AG08396 (cell line): ENCODE measurements at regions not wholly inside any gene's neighbourhood (a gene's known extent, or its start where the extent isn't known, plus 50 kb on each side); places are given as distances from the start of the nearest gene placed in this dataset.

Experiments used
- DNase-seq: peaks from one replicate; pipeline ENCODE4 v3.0.0; 2012; ENCODE audit warnings: low spot score, mixed read lengths

DNA sequence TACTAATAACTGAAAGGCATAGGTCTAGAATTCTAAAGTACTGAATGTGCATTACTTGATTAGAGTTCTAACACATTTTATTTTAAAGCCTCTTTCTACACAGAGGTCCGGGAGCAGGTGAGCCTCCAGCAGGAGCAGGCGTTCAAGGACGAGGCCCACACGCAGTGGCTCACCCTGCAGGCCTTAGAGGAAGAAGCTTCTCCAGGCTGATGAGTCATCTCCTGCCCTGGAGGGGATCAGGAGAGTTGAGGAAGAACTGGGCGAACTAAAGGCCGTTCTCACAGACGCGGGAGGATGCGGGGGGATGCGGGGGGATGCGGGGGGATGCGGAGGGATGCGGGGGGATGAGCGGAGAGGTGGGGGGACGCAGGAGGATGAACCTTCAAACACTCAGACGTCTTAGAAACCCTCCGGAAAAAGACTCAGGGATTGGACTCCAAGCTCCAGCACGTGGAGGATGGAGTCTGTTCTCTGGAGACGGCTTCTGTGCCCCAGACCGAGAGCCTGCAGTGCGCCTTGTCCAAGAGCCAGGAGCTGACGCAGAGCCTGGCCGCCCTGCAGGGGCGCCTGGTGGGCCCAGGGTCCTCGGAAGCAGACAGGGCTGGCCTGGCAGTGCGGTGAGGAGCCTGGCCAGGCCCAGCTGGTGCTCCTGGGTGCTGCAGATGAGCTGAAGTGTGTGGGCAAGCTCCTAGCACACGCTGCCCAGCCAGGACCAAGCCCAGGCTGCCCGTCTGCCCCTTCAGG, 433.7 kb upstream of the TPK1 start:
- no peak for DNase-seq

DNA sequence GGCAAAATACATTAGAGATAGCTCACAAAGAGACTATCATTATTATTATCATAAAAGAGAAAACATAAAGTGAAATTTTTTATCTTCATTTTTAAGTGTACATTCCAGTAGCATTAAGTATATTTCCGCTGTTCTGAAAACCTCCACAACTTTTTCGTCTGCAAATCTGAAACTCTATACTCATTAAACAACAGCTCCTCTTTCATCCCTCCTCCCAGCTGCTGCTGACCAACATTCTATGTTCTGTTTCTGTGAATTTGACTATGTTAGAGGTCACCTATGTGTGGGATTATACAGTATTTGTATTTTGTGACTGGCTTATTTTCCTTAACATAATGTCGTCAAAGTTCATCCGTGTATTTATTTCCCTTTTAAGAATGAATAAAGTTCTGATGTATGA, 429.3 kb upstream of the TPK1 start:
- DNase-seq: no peak

DNA sequence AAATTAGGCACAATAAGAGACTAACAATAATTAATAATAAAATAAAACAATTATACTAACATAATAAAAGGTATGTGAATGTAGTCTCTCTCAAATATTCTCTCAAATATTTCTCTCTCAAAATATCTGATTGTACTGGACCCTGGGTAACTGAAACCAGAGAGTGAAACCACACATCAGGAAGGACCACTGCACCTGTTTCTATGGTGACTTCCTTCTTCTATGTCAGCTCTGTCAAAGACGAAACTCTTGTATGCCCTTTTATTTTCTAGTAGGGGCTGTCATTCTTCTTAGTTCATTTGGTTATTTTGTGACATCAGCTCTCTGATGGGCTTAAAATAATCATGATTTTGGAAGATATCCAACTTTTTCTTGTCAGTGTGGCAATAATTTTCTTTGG, 428.0 kb upstream of the TPK1 start:
- DNase-seq: no peak

DNA sequence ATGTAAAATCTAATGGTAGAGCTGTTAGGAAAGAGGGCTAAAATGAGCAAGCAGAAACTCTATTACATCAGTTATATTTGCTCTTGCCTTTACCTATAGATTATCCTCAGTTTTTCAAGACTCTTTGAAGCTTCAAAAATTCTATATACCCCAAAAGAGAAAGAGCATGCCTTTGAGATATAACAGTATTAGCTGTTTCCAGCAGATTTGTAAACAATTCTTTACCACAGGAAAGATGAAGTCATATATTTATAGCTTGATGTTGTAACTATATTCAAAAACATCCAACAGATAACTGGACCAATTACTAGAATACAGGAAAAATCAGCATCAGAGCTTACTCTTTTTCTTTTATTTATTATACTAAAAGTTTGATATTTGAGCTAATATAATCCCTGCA, 416.2 kb upstream of the TPK1 start:
- DNase-seq: no peak

DNA sequence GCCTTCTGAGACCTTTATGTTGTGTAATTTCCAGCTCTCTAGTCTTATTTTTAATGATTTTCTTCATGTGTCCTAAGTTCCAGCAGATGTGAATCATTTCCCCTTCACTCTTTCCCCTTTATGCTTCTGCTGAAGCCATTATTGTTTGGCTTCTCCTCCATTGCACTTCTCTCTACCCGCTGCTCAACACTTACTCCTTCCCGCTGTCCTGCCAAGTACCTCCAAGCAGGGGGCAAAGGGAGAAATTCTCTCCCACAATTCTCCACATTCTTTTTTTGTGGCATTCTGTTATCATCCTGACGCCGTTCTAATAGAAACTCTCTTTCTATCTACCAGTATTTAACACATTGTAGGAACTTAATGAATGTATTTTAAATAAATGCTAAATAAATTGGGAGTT, 388.9 kb upstream of the TPK1 start:
- no peak for DNase-seq

DNA sequence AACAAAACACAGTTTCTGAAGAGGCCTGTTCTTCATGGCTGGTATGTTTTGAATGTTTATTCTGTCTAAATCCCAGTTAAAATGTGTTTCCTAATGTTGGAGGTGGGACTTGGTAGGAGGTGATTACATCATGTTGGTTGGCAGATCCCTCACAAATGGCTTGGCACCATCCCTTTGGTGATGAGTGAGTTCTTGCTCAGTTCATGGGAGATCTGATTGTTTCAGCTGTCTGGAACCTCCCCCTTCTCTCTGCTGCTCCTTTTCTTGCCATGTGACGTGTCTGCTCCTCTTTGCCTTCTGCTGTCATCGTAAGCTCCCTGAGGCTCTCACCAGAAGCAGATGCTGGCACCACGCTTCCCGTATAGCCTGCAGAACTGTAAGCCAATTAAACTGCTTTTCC, 383.6 kb upstream of the TPK1 start:
- DNase-seq: no peak

DNA sequence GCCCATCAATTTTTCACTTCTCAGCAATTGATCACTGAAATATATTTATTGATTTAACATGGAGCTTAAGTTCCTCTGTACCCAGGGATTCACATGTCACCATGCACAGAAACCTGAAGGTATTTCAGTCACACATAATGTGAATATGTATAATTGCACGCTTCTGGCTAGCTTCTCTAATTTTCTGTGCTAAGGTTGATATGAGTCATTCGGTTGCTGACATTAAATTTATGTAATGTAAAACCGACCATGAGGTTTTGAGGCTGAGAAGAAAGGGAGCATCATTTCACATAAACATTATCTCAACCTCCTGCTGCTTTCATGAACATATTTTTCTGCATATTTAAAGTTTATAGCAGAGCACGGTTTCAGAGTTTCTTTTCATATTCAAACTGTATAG, 381.0 kb upstream of the TPK1 start:
- DNase-seq: no peak

DNA sequence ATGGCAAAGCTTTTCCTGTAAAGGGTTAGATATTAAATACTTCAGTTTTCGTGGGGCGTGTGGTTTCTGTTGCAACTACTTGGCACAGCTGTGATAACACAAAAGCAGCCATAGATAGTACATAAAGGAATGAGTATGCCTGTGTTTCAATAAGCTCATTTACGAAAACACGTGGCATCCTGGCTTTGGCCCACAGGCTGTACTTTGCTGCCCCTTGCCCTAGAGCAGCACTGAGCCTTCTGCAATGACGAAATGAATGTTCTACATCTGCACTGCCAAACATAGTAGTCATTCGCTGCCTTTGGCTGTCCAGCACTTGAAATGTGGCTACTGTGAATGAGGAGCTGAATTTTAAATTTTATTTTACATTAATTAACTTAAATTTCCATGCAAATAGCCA, 376.2 kb upstream of the TPK1 start:
- no peak for DNase-seq

DNA sequence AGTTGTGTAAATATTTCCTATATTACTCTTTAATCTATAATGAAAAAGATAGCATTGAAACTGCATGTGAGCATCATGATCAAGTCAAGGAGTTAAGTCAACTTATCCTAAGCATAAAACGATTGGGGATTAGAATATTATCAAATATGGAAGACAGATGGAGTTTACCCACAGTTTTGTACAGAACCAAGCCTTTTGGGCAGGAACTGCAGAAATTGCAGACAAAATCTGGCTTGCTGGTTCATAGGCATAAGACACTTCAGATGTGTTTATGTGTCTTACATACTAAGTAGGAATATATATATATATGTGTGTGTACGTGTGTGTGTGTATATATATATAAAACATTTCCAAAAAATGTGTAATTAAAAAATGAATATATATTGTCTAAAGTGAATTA, 375.4 kb upstream of the TPK1 start:
- DNase-seq: no peak

DNA sequence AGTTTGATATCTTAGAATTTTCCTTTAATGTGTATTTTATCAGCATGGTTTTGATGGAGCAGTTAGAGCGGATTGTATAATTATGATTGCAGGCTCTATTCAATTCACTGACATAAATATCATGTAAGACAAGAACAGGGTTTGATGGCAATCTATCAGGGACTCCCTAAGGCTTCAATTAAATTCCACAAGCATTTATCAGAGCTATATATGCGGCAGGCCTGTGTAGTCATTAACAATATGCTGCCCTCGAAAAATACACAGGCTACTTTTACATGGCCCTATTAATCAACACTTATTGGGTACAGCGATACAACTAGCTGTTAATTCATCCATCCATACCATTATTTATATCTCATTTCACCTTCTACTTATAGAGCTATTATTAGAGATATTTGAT, 358.1 kb upstream of the TPK1 start:
- no peak for DNase-seq

DNA sequence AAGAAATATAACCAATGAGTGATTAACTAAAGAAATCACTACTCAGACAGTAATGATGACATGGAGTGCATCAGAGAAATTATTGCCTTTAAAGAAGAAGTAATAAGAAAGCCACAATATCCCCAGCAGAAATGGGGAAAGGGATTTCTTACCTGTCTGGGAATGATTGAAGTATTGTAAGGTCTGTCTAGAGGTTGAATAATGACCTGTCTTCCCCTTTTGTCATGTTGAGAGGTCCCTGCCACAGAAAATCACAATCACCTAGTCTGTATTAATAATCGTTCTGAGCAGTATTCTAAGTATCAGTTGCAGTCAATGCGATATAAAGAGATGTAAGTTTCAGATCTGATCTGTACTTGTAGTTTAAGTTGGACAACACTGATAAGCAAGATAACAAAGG, 349.1 kb upstream of the TPK1 start:
- DNase-seq: no peak

DNA sequence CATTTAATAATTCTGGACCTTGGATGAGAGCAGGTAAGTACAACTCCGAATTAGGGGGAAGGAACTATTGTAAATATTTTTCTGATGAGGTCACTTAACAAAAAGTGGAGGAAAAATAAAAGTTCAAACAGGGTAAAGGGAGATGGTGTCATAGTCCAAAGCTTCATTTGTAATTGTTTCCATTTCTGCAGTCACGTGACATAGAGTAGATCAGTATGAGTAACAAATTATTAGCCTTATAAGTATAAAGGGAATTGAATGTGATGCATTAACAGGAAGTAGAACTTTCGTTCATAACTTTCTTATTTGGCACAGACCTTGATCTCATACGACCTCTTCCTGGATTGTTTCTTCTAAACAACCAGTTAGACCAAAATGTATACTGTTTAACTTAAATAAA, 347.2 kb upstream of the TPK1 start:
- DNase-seq: no peak

DNA sequence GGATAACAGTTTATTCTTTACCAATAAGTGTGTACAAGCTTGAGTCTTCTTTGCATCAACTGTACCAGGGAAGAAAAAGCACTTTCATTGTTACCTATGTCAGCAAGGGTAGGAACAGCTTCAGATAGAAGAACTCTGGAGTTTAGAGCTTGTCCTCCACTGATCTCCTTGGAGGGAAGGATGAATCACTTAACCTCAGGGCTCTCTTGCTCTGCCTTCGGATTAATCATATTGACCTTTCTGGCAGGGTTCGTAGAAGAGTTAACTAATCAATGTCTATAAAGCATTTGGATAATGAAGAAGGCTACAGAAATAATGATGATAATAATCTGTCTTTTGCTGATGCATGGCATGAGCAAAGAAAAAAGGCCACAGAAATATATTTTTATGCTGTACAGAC, 339.5 kb upstream of the TPK1 start:
- no peak for DNase-seq

DNA sequence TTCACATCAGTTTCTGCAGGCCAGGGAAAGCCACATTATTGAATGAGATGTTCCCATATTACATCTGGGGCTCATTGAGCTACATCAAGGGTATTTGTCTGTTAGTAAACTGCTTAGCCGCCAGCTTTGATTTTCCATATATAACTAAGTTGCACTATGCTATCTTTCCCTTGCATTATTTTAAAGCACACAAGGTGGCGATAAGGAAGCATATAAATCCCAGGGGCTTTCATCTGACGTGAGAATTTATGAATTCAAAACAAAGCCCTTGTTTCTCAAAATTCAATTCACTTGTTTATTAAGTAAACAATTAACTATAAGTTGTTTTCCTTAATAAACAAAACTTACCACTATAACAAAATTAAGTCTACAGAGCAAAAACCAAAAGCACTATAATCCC, 334.1 kb upstream of the TPK1 start:
- DNase-seq: no peak

DNA sequence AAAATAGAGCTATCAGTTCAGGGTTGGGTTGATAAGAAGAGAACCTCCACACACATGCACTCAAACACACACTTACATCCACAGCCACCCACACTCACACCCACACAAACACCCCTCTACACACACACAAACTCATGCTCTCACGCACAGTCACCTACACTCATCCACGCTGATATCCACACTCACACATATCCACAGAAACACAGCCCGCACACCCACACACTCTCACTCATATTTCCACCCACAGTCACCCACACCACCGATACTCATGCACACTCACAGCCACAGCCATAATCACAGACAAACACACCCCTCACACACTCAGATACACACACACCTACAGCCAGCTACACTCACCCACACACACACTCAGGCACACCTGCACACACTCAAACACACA, 333.0 kb upstream of the TPK1 start:
- DNase-seq: no peak

DNA sequence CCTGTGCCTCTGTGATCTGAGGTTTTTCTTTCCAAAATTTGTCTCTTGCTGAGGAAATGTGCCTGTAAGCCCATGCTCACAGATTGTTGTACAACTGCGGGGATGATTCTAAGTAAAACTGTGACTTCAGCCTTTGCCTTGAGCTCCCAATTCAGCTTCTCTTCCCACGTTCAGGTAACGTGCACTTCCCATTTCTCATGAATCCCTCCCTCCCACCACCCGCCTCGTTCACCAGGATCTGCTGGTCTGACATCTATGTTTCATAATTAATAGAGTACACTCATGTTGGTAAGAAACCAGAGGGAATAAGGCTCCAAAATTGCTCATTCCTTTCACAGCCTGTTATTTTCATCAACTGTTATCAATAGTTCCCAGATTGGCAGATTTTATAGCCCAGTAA, 332.6 kb upstream of the TPK1 start:
- no peak for DNase-seq

DNA sequence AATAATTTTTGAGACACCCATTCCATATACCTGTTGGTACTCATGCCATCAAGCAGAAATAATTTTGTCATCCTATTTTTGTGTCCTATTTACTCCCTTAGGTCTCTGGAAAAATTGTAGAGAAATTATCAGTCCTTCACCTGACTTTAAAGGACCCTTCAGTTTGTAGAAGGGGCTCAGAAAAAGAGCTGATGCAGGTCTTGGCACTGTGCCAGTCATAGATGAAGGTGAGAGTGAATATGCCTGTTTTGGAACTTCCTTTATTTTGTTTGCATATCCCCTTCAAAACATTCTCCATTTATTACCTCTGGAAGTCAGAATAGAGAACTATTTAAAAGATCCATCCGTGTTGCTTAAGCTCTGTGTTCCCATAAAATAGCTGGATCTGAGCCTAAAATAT, 321.0 kb upstream of the TPK1 start:
- no peak for DNase-seq

DNA sequence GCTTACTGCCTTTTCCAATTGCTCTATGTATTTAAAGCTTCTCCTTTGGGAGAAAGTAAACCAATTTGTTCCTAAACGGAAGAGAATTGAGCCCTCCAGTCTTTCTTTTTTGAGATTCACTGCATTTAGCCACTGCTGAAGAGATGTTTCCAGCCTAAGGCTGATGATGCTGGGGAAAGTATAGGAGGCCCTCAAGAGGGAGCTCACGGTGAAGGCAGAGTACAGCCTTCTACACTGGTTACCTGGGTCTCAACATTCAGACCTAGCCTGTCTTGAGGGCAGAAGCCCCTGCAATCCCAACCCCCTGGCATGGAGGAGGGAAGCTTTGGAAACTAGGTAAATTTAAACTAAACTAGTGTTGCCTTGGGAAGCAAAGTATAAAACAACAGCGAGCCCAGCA, 316.7 kb upstream of the TPK1 start:
- no peak for DNase-seq

DNA sequence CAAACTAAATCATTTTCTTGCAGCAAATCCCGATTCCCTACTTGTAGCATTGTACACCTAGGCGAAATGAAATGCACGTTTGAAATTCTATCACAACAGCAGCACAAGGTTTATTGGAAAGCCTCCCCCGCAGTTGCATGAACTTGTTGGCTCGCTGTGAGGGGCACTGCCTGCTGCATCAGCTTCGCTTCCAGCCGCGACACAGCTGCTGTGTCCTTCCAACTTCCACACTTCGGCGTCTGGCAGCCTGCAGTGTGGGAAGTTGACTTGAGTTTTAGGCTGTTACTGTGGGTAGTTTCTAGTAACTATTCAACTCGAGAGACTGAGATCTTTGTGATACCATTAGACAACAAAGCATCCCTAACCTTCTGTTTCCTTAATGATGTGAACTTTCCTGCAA, 315.8 kb upstream of the TPK1 start:
- DNase-seq: no peak

DNA sequence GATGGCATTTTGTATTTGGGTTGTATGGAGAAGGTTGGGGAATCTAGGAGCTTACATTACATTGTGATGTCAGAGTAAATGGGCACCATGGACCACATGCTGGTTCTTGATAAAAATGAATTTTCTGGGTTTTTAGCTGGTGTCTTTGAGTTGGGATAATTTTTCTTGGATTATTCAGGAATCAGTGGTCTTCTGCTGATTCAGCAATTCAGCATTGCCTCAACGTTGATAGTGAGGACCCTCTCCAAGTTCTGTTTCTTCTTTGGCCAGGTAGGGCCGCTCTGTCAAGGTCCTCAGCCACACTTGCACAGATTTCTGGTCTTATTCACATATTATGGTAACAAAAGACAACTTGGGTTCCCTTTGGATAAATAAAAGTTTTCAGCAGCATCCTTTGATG, 312.0 kb upstream of the TPK1 start:
- DNase-seq: no peak

DNA sequence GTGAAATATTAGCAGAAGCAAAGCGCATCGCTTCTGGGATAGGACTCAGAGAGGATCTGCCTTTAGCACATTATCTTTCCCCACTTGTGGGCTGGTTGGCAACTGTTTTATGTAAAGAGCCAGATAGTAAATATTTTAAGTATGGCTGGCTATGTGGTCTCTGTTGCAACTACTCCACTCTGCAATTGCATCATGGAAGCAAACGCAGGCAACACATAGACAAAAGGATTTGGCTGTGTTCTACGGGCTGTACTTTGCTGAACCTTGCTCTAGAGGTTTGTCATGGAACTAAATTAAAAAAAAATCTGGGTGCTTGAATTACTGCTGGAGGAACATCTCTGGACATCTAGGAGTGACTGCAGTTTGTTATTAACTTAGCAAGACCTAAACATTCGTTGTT, 307.8 kb upstream of the TPK1 start:
- no peak for DNase-seq

DNA sequence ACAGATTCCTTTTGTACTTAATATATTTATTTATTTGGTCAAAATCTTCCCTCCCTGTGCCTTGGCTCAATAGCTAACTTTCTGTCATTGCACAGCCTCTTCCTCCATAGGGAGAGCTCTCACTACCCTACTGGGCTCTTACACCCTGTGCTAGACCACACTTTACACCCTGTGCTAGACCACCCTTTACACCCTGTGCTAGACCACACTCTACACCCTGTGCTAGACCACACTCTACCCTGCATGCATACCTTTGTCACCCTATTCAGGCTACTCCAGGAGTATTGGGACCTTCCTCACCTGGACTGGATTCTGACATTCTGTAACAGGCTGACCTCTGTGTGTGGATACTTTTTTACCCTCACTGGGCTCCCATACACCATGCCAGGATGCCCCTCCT, 298.5 kb upstream of the TPK1 start:
- no peak for DNase-seq

DNA sequence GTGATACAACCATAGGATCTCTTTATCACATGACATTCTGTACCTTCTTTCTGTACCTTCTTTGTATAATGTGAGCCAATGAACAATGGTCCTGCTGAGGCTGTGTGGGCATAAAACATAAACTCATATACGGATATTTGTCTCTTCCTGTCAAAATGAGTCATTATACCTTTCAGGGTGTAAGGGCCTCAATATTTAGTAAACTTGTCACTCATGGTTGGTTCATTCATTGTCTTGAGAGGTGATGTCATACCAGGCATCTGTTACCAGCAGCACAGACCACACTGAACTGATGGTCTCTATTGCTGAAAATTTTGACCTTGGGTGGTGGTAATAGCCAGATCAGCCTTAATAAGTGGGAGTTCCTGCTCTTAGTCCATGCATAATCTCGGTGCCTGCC, 287.6 kb upstream of the TPK1 start:
- DNase-seq: no peak

DNA sequence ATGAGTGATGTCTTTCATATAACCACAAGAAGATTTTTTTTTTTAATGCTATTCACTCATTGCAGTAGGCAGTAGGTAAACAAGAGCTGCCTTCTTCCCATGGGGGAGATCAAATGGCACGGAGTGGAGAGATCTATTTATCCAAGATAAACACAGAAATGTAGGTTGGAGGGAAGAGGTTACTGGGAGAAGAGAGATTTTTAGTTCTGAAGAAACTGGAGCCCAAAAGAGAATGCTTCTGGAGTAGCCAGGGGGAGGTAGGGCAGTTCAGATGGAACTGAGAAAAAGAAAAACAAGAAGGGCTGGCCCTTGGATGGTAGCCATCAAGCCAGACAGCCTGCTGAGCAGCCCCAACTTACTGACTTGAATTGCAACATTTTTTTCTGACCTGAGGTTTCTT, 270.1 kb upstream of the TPK1 start:
- no peak for DNase-seq

DNA sequence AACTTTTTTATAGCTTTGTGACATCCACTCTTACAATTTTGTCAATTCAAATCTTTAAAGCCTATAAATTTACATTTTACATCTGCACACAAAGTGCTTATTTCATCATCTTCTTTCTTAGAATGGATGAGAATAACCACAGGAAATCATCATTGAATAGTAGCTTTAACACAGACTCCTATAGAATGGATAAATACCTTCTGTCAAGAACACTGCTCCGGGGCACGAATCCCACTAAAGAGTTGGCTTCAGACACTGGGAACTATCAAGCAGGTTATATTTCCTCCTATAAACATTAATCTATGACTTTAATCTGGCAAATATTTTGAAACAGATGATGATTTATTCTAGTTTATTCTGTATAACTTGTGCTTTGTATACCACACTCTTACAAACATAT, 269.7 kb upstream of the TPK1 start:
- DNase-seq: no peak
